Spleen (tissue), 7 donors: ENCODE measurements at regions not wholly inside any gene's neighbourhood (a gene's known extent, or its start where the extent isn't known, plus 50 kb on each side); places are given as distances from the start of the nearest gene placed in this dataset.

Experiments
- CTCF ChIP-seq, 11 experiments: fragments of 200-600 bp in 7 of 11; fragments of 450-650 bp in 4 of 11; sonication (generic) in 4 of 11; IDR thresholded peaks in 8 of 11; conservative IDR thresholded peaks in 3 of 11; 1 replicate in 7 of 11; 2 replicates in 4 of 11; pipeline versions ENCODE4 v1.4.0 to v1.8.0; 2016 to 2021; ENCODE audit warnings: antibody characterized with exemption in 11 of 11, inconsistent platforms in 4 of 11, mild to moderate bottlenecking in 1 of 11
- POLR2A ChIP-seq, 3 donors: fragments of 450-650 bp; IDR thresholded peaks; one replicate each; pipeline ENCODE4 v1.5.1; 2017; ENCODE audit warnings: antibody characterized with exemption in 3 of 3, mild to moderate bottlenecking in 1 of 3
- POLR2AphosphoS5 ChIP-seq, 3 donors: sonication (generic); formaldehyde crosslinking; IDR thresholded peaks; one replicate each; pipeline ENCODE4 v1.5.1; 2017; ENCODE audit warnings: antibody characterized with exemption in 3 of 3
- donor health status: DM: no; HTN: no; CAD: no; lungs with moderate emphysema.
- donor health status: DM: no; HTN: no; CAD: no.
- donor health status: DM: no; HTN: no; CAD: no.

GRCh38 chr6:21496196-21496595, 97.4 kb upstream of the SOX4 start:
- TF ChIP-seq POLR2AphosphoS5 (IDR thresholded peaks at IDR 0.05), result no peak
- no peak for TF ChIP-seq CTCF (IDR thresholded peaks at IDR 0.05 in 8 of 11, conservative IDR thresholded peaks at IDR 0.05 in 3 of 11)
- TF ChIP-seq POLR2A (IDR thresholded peaks at IDR 0.05), result no peak
